ENCODE measurements at regions not wholly inside any gene's neighbourhood (a gene's known extent, or its start where the extent isn't known, plus 50 kb on each side); places are given as distances from the start of the nearest gene placed in this dataset.
"Not testable (repeated sequence)": the region's sequence is repeated elsewhere in the genome, so short reads cannot be mapped to it uniquely, and the experiment has no call there.

DNA sequence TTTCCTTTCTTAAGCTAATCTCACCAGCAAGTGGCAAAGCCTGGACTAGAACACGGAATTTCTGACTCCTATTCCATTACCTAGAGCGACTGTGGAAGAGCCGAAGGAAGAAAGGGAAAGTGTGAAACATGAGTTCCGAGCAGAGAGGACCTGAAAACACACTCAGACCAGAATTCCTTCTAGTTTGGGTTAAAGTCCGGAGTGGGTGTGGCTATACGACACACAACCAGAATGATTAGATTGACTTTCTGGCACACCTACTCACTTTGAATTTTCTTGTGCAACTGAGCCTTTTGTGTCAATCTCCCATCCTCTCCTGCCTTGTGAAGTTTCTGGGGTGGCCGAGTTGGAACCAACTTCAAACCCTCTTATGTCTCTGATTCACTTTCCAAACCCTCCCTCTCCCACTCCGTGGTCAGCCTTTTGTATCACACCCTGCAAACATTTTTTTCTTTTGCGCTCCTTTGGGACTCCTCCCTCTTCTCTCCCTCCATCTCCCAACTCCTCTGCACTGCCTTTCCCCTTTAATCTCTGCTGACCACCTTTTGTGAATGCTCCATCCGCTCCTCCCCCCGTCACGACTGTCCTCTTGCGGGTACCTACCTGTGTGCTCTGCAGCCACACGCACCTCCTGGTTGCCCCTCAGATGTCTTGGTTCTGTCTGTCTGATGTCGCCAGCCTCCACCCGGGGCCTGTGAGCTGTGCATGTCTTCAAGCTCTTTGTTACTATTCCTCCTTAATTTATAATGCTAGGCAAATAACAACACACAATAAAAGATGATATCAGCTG, 86.3 kb upstream of the BLID start:
- no peaks in the 10 kb centered on the region for H3K4me1 ChIP-seq (ENCODE audit: low read length)
- no peaks in the 10 kb centered on the region for H3K36me3 ChIP-seq (ENCODE audit: insufficient read depth, low read length)
- no peaks in the 10 kb centered on the region for H3K9me2 ChIP-seq (replicated peaks; ENCODE audit: insufficient read depth, low read length)
- H3K9me3 ChIP-seq (ENCODE audit: low read length) = no peaks in the 10 kb centered on the region
- no peak overlapping the region for H2AFZ ChIP-seq (ENCODE audit: low read length)
- H3K4me3 ChIP-seq (ENCODE audit: low read length) = no peak overlapping the region
- no peaks in the 10 kb centered on the region for H3K79me2 ChIP-seq (ENCODE audit: low read length)
- no peaks in the 10 kb centered on the region for H4K20me1 ChIP-seq (ENCODE audit: insufficient read depth, low read depth, low read length)
- H3K4me2 ChIP-seq (ENCODE audit: low read depth, low read length, poor library complexity, severe bottlenecking) = no peak overlapping the region
- H3K27ac ChIP-seq (ENCODE audit: low read length) = no peak overlapping the region
- no peaks in the 10 kb centered on the region for H3K27me3 ChIP-seq (ENCODE audit: low read length)
- H3K9ac ChIP-seq (ENCODE audit: low read length) = no peak overlapping the region
- DNase-seq = no peak

DNA sequence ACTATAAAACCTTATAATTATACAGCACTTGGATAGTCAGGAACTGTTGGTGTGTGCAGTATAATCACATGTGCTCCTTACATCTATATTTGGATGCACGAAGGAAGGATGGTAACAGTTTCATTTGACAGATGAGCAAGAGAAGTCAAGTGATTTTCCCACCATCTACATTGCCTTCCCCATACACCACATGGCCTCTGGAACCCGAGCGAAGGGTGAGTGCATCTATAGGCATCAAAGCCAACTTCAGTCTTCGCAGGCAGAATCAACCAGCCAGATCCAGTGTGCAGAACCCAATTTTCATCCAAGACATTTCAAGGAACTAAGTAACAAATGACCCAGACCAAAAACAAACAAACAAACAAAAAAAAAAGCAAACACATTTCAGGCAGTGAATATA, 85.1 kb upstream of the BLID start:
- no peaks in the 10 kb centered on the region for H3K4me1 ChIP-seq (ENCODE audit: low read length)
- no peaks in the 10 kb centered on the region for H3K9me2 ChIP-seq (replicated peaks; ENCODE audit: insufficient read depth, low read length)
- no peaks in the 10 kb centered on the region for H3K36me3 ChIP-seq (ENCODE audit: insufficient read depth, low read length)
- H3K27ac ChIP-seq (ENCODE audit: low read length) = no peak overlapping the region
- H3K4me3 ChIP-seq (ENCODE audit: low read length) = no peak overlapping the region
- no peaks in the 10 kb centered on the region for H4K20me1 ChIP-seq (ENCODE audit: insufficient read depth, low read depth, low read length)
- no peaks in the 10 kb centered on the region for H3K27me3 ChIP-seq (ENCODE audit: low read length)
- no peak overlapping the region for H3K4me2 ChIP-seq (ENCODE audit: low read depth, low read length, poor library complexity, severe bottlenecking)
- no peaks in the 10 kb centered on the region for H3K79me2 ChIP-seq (ENCODE audit: low read length)
- no peak overlapping the region for H3K9ac ChIP-seq (ENCODE audit: low read length)
- H3K9me3 ChIP-seq (ENCODE audit: low read length) = no peaks in the 10 kb centered on the region
- no peak overlapping the region for H2AFZ ChIP-seq (ENCODE audit: low read length)
- no peak for DNase-seq

DNA sequence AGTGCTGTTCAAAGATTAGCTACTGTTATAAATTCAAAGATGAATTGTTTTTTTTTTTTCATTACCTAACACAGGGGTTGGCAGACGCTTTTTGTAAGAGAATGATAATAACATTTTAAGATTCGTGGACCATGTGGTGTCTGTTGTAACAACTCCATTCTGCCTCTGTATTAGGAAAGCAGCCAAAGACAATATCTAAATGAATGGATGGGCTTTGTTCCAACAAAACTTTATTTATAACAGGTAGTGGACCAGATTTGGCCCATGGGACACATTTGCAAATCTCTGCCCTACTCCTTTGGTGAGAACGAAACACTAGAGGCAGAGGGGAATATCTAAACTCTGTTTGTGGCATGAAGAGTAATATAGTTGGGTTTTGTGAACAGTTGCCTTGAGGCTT, 83.6 kb upstream of the BLID start:
- H3K27ac ChIP-seq (ENCODE audit: low read length) = no peak overlapping the region
- H3K4me1 ChIP-seq (ENCODE audit: low read length) = no peaks in the 10 kb centered on the region
- no peaks in the 10 kb centered on the region for H3K27me3 ChIP-seq (ENCODE audit: low read length)
- H3K9ac ChIP-seq (ENCODE audit: low read length) = no peak overlapping the region
- no peak overlapping the region for H2AFZ ChIP-seq (ENCODE audit: low read length)
- no peaks in the 10 kb centered on the region for H3K36me3 ChIP-seq (ENCODE audit: insufficient read depth, low read length)
- no peak overlapping the region for H3K4me3 ChIP-seq (ENCODE audit: low read length)
- no peak for DNase-seq
- H3K9me3 ChIP-seq (ENCODE audit: low read length) = no peaks in the 10 kb centered on the region
- H3K79me2 ChIP-seq (ENCODE audit: low read length) = no peaks in the 10 kb centered on the region
- H3K4me2 ChIP-seq (ENCODE audit: low read depth, low read length, poor library complexity, severe bottlenecking) = no peak overlapping the region
- no peaks in the 10 kb centered on the region for H4K20me1 ChIP-seq (ENCODE audit: insufficient read depth, low read depth, low read length)
- H3K9me2 ChIP-seq (replicated peaks; ENCODE audit: insufficient read depth, low read length) = no peaks in the 10 kb centered on the region

DNA sequence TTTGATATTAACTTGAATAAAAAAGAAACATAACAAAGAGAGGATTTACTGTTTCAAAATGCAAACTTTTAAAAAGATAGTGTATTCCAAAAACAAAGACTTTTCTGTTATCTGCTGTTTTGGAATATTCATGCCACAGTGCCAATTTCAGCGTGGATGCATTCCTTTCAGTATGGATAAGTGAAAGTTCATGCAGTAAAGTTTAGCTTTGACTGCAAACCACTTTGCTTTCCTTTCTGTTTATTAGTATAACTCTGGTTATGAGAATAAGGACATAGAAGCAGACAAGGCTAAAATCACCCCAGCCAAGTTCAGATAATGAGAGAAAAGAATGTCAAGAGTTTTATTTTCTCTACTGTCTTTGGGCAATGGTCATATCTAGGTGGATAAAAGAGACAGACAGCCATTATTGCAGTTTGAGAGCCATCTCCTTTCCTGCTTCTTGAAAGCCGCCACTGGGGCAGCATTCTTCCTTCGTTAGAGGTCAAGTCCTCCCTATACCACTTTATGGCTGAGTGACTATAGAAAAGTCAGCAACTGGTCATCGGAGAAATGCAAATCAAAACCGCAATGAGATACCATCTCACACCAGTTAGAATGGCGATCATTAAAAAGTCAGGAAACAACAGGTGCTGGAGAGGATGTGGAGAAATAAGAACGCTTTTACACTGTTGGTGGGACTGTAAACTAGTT, 82.4 kb upstream of the BLID start:
- H3K79me2 ChIP-seq (ENCODE audit: low read length) = no peaks in the 10 kb centered on the region
- no peak overlapping the region for H3K27ac ChIP-seq (ENCODE audit: low read length)
- no peak overlapping the region for H3K4me3 ChIP-seq (ENCODE audit: low read length)
- H3K4me1 ChIP-seq (ENCODE audit: low read length) = no peaks in the 10 kb centered on the region
- H3K9me3 ChIP-seq (ENCODE audit: low read length) = no peaks in the 10 kb centered on the region
- DNase-seq = no peak
- no peak overlapping the region for H3K4me2 ChIP-seq (ENCODE audit: low read depth, low read length, poor library complexity, severe bottlenecking)
- no peaks in the 10 kb centered on the region for H3K9me2 ChIP-seq (replicated peaks; ENCODE audit: insufficient read depth, low read length)
- no peaks in the 10 kb centered on the region for H4K20me1 ChIP-seq (ENCODE audit: insufficient read depth, low read depth, low read length)
- no peak overlapping the region for H3K9ac ChIP-seq (ENCODE audit: low read length)
- H3K36me3 ChIP-seq (ENCODE audit: insufficient read depth, low read length) = no peaks in the 10 kb centered on the region
- H2AFZ ChIP-seq (ENCODE audit: low read length) = no peak overlapping the region
- no peaks in the 10 kb centered on the region for H3K27me3 ChIP-seq (ENCODE audit: low read length)

DNA sequence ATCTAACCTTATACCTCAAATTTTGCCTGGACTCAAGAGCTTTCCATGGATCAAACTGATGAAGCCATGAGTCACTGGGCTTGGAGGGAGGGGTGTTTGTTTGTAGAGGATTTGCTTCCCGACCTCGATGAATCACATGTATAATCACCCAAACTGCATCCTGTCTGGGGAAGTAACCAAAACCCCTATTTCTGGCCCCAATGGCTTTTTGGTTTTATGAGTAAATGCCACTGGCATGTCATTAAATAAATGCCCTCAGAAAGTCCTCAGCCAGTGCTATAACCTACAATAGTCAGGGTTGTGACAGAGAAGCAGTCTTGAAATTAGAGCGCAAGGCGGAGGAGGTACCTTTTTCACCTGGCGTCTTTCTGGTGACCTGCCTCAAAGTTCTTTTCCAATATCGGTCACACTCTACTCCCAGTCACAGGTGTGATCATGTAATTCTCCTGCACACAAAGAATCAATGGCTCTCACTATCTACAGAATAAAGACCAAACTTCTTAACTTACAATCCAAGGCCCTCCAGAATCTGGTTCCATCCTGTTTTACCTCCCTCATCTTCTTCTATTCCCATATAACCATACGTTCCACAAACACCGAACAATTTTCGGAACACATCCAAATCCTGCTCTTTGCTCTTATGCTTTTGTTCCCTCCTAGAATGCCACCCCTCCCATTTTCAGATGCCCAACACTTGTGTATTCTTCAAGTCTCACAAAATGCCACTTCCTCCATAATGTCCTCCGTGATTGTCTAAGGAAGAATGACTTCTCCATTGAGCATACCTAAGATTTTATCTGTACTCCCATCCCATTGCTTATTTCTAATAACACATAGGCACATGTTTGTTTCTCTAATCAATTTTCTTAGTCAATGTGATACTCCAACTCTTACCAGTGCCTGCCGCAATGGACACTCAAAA, 81.3 kb upstream of the BLID start:
- no peak for DNase-seq
- H3K4me2 ChIP-seq (ENCODE audit: low read depth, low read length, poor library complexity, severe bottlenecking) = no peak overlapping the region
- H3K79me2 ChIP-seq (ENCODE audit: low read length) = no peaks in the 10 kb centered on the region
- no peaks in the 10 kb centered on the region for H4K20me1 ChIP-seq (ENCODE audit: insufficient read depth, low read depth, low read length)
- no peak overlapping the region for H3K4me3 ChIP-seq (ENCODE audit: low read length)
- H3K27ac ChIP-seq (ENCODE audit: low read length) = no peak overlapping the region
- H3K9me2 ChIP-seq (replicated peaks; ENCODE audit: insufficient read depth, low read length) = no peaks in the 10 kb centered on the region
- no peaks in the 10 kb centered on the region for H3K4me1 ChIP-seq (ENCODE audit: low read length)
- no peak overlapping the region for H2AFZ ChIP-seq (ENCODE audit: low read length)
- H3K27me3 ChIP-seq (ENCODE audit: low read length) = no peaks in the 10 kb centered on the region
- no peaks in the 10 kb centered on the region for H3K36me3 ChIP-seq (ENCODE audit: insufficient read depth, low read length)
- H3K9me3 ChIP-seq (ENCODE audit: low read length) = no peaks in the 10 kb centered on the region
- H3K9ac ChIP-seq (ENCODE audit: low read length) = no peak overlapping the region

DNA sequence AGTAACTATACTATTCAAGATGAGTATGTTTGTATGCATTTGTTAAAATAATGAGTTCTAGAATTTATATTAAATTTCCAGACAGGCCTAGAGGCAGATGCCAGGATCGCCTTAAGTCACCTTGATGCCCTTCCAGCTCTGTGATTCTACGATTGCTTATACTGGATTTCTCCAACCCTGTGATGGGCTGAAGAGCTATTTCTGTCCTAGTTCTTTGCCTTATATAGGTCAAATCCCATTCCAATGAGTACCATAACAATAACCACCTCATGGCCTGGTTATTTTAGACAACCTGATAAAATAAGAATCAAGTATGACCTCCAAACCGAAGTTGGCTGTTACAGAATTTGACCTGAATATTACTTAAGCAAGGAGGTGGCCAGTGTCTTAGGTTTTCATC, 79.8 kb upstream of the BLID start:
- no peaks in the 10 kb centered on the region for H4K20me1 ChIP-seq (ENCODE audit: insufficient read depth, low read depth, low read length)
- no peak for DNase-seq
- H2AFZ ChIP-seq (ENCODE audit: low read length) = no peak overlapping the region
- H3K79me2 ChIP-seq (ENCODE audit: low read length) = no peaks in the 10 kb centered on the region
- H3K36me3 ChIP-seq (ENCODE audit: insufficient read depth, low read length) = no peaks in the 10 kb centered on the region
- H3K27me3 ChIP-seq (ENCODE audit: low read length) = no peaks in the 10 kb centered on the region
- no peak overlapping the region for H3K27ac ChIP-seq (ENCODE audit: low read length)
- no peaks in the 10 kb centered on the region for H3K9me2 ChIP-seq (replicated peaks; ENCODE audit: insufficient read depth, low read length)
- no peak overlapping the region for H3K4me3 ChIP-seq (ENCODE audit: low read length)
- no peaks in the 10 kb centered on the region for H3K9me3 ChIP-seq (ENCODE audit: low read length)
- H3K4me1 ChIP-seq (ENCODE audit: low read length) = no peaks in the 10 kb centered on the region
- no peak overlapping the region for H3K4me2 ChIP-seq (ENCODE audit: low read depth, low read length, poor library complexity, severe bottlenecking)
- no peak overlapping the region for H3K9ac ChIP-seq (ENCODE audit: low read length)

DNA sequence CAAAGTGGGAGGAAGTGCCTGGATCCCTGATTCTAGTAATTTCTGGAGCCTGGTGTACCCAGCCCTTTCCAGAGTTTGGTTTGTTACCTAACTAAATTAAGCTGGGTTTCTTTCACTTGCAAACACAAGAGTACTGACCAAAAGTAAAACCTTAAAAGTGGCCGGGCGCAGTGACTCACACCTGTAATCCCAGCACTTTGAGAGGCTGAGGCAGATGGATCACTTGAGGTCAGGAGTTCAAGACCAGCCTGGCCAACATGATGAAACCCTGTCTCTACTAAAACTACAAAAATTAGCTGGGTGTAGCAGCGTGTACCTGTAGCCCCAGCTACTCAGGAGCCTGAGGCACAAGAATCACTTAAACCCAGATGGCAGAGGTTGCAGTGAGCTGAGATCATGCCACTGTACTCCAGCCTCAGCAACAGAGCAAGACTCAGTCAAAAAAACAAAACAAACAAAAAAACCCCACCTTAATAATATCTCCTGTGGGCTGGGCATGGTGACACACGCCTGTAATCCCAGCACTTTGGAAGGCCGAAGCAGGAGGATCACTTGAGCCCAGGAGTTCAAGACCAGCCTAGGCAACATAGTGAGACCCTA, 78.0 kb upstream of the BLID start:
- not testable (repeated sequence) for H3K79me2 ChIP-seq (ENCODE audit: low read length); H3K36me3 ChIP-seq (ENCODE audit: insufficient read depth, low read length); H3K4me2 ChIP-seq (ENCODE audit: low read depth, low read length, poor library complexity, severe bottlenecking); H3K4me1 ChIP-seq (ENCODE audit: low read length); DNase-seq; H3K9ac ChIP-seq (ENCODE audit: low read length); H3K27me3 ChIP-seq (ENCODE audit: low read length); H2AFZ ChIP-seq (ENCODE audit: low read length); H3K9me3 ChIP-seq (ENCODE audit: low read length); H4K20me1 ChIP-seq (ENCODE audit: insufficient read depth, low read depth, low read length); H3K27ac ChIP-seq (ENCODE audit: low read length); H3K9me2 ChIP-seq (replicated peaks; ENCODE audit: insufficient read depth, low read length); H3K4me3 ChIP-seq (ENCODE audit: low read length)

DNA sequence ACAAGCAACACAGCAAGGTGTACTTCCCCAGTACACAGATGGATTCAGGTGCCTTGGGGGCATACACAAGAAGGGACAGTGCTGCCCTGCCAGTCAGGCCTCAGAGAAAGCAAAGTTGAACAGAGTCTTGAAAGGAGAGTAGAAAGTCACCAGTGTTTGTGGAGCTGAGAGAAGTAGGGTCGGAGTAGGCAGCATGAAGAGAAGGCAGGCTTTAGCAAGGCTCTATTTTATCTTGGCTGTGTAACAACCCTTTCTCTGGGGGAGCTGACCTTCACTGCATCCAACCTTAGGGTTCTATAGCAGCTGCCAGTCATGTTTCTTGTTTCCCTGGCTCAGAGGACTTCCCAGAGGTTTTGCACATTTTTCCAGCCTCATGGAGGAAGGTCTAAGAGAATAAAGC, 77.4 kb upstream of the BLID start:
- Histone ChIP-seq H3K9me2 (replicated peaks; ENCODE audit: insufficient read depth, low read length) (no peaks in the 10 kb centered on the region), H3K9ac (ENCODE audit: low read length) (no peak overlapping the region), H3K27me3 (ENCODE audit: low read length) (no peaks in the 10 kb centered on the region), H3K4me3 (ENCODE audit: low read length) (no peak overlapping the region), H3K27ac (ENCODE audit: low read length) (no peak overlapping the region), H4K20me1 (ENCODE audit: insufficient read depth, low read depth, low read length) (no peaks in the 10 kb centered on the region), H2AFZ (ENCODE audit: low read length) (no peak overlapping the region), H3K9me3 (ENCODE audit: low read length) (no peaks in the 10 kb centered on the region), H3K4me2 (ENCODE audit: low read depth, low read length, poor library complexity, severe bottlenecking) (no peak overlapping the region), H3K4me1 (ENCODE audit: low read length) (no peaks in the 10 kb centered on the region), H3K79me2 (ENCODE audit: low read length) (no peaks in the 10 kb centered on the region), H3K36me3 (ENCODE audit: insufficient read depth, low read length) (no peaks in the 10 kb centered on the region)
- DNase-seq = no peak

All from Karpas-422 (cell line).